KG1 (cell line): ENCODE measurements at regions not wholly inside any gene's neighbourhood (a gene's known extent, or its start where the extent isn't known, plus 50 kb on each side); places are given as distances from the start of the nearest gene placed in this dataset.
"Not testable (repeated sequence)": the region's sequence is repeated elsewhere in the genome, so short reads cannot be mapped to it uniquely, and the experiment has no call there.

Source experiments
- DNase-seq: peaks from one replicate; lab custom pipeline; 2025; lab: John Stamatoyannopoulos, UW

DNA sequence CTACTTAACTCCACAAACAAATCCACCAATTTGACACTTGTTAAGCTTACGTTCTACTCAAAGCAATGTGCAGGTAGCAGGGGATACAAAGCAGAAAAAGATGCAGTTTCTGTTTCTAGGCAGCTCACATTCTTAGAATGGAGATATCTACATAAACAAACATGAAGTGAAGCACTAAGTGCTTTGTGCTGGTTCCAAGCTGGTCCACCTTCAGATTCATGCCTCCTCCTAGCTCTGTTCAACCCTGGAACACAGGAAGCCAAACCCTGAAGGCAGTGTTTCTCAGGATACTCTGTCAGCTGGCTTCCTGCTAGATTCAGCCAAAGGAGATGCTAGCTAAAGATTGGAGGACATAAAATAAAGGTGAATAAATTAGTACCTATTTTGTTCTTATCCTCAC, 55.3 kb upstream of the NOL4 start:
- no peak for DNase-seq

- no peak for DNase-seq
Observed at GRCh38 chr18:34280653-34281052, 55.9 kb upstream of the NOL4 start.

GRCh38 chr18:34281290-34281689, 56.6 kb upstream of the NOL4 start:
- no peak for DNase-seq

GRCh38 chr18:34281722-34282121, 57.0 kb upstream of the NOL4 start:
- no peak for DNase-seq

- no peak for DNase-seq
Observed at GRCh38 chr18:34283506-34283905, 58.8 kb upstream of the NOL4 start.

DNA sequence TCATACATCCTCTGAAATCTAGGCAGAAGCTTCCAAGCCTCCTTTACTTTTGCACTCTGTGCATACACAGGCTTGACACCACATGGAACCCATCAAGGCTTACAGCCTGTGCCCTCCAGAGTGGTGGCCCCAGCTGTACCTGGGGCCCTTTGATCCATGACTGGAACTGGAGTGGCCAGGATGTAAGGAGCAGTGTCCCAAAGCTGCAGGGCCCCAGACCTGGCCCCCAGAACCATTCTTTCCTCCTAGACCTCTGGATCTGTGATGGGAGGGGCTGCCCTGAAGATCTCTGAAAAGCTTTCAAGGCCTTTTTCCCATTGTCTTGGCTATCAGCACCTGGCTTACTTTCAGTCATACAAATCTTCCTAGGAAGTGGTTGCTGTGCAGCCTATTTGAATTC, 63.1 kb upstream of the NOL4 start:
- no peak for DNase-seq

- no peak for DNase-seq
Observed at GRCh38 chr18:34292594-34292993, 67.9 kb upstream of the NOL4 start.

DNA sequence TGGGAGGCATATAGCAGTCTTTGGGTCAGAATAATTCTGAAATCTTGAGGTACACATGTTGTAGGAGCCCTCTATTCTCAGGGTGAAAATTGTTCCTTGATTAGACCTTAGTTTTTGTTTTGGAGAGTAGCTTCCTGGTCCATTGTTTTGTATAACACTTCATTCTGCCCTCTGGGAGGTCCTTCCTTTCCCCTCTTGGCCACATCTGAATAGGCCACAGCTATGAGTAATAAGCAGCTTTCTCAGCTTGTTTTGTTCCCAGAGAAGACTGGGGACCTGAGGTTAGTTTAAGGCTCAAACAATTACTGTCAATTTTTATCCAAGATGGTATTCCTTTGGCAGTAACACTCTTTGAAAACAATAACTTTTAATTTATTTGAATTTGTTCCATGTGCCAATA, 72.6 kb upstream of the NOL4 start:
- no peak for DNase-seq

- DNase-seq: no peak
Observed at GRCh38 chr18:34299828-34300227, 75.1 kb upstream of the NOL4 start.

GRCh38 chr18:34311468-34311867, 86.8 kb upstream of the NOL4 start:
- no peak for DNase-seq

DNA sequence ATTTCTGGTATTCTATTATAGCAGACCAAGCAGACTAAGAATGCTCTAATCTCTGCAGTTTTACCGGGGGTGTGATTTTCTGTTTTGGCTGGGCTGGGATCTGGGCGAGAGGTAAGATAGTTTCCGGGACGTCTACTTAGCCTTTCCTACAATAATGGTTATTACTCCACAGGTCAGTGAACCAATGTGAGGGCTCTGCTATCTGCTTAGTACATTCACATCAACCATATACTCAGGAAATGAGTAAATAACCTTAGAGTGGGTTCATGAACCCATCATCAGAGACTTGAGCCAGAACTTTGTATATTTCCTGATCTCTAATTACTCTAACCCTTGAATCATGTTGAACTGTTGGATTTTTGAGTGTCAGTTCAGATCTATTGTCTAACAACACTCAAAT, 90.1 kb upstream of the NOL4 start:
- DNase-seq: no peak

DNA sequence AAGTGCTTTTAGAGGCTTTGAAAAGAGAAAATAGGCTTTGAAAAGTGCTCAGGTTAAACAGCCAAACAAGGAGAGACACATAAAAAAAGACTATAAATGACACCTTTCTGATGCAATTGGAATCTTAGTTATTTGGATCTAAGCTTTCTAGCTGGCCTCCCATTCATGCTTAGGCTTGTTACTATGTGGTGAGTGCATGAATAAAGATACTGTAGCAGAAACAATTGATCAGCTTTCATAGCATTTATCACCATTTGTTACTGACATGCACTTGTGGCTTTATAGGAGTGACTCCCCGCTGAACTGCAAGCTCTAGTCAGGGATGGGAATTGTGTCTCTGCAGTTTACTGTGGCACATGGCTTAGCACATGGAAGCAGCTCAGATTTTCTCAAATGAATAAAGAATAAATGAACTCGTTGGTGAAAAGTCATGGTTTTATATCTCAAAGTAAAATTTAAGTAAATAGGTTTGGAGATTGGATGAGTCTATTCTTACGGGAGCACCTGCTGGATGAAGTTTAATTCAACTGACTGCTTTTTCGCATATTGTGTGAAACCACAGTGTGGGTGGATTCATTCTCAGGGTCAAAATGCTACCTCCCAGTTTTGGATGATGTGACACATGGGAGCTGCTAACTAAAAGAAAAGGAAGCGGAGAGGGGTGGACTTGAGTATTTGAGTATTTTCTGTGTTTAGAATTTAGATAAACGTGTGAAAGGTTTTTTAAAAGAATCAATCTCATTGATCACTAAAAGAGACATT, 91.1 kb upstream of the NOL4 start:
- DNase-seq: no peak

DNA sequence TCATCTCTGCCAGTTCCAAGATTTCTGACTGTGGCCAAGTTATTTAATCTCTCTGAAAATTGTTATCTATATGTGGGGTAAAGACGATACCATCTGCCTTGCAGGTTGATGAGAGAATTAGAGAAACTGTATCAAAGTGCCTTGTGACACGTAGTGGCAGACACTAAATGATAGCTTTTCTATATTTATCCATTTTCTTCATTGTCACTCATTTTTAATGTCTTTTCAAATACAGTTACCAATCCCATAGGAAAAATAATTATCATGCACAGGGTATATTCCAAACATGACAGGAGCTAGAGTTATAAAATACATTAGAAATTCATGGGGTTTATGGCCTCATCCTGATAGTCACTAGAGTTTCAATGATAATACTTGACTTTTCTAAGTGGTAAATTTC, 95.6 kb upstream of the NOL4 start:
- no peak for DNase-seq

GRCh38 chr18:34321066-34321465, 96.4 kb upstream of the NOL4 start:
- DNase-seq: no peak

DNA sequence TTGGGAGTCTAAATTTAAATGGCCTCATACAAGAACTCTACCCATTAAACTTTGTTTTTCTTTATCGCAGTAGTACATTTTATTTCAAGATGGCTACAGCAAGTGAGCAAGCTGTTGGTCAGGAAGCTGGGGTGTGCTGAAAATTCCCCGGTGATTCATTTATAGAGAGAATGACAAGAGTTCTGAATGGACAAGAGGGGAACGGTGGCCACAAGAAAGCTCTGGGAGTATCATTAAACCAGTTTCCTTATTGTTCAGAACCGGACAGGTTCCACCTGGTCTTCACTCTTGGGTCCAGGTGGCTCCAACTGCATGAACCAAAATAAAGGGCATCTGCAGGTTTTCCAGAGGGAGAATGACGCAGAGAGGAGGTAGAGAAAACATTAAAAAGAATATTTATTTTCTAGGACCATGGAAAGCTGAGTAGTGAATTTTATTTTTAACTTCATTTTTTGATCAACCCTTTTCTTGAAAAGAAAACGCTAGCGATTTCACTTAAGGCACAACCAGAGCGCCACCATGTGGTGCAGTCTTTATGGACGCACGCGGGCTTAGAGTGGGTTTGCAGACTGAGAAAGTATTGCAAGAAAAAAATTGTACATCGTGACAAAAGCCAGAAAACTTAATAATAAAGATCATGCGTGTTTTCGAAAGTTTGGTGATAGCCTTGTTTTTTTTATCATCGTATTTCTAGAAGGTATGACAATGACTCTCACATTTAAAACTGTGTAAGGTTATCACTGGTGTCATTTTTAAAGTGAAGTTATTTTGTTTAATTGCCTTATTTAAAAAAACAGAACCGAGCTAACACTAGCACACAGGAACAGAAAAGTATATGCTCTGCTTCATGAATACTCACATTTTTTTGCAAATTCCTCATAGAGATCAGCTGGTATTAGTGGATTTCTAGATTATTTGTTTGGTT, 97.9 kb upstream of the NOL4 start:
- peak; percentile 14 for DNase-seq

GRCh38 chr18:34329840-34330239, 105.1 kb upstream of the NOL4 start:
- DNase-seq: no peak

GRCh38 chr18:34330308-34330707, 105.6 kb upstream of the NOL4 start:
- no peak for DNase-seq

DNA sequence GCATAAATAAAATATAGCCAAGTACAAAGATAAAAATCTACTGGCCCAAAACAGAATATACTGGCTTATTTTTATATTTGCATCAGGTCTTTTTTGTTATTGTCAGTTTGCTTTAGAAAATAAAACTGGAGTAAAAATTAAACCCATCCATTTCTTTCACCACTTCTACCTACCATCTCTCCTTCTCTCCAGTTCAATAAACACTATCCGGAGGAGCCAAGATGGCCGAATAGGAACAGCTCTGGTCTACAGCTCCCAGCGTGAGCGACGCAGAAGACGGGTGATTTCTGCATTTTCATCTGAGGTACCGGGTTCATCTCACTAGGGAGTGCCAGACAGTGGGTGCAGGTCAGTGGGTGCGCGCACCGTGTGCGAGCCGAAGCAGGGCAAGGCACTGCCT, 106.2 kb upstream of the NOL4 start:
- not testable (repeated sequence) for DNase-seq

- not testable (repeated sequence) for DNase-seq
Observed at GRCh38 chr18:34331343-34331742, 106.6 kb upstream of the NOL4 start.

- no peak for DNase-seq
Observed at GRCh38 chr18:34339155-34339554, 114.4 kb upstream of the NOL4 start.

DNA sequence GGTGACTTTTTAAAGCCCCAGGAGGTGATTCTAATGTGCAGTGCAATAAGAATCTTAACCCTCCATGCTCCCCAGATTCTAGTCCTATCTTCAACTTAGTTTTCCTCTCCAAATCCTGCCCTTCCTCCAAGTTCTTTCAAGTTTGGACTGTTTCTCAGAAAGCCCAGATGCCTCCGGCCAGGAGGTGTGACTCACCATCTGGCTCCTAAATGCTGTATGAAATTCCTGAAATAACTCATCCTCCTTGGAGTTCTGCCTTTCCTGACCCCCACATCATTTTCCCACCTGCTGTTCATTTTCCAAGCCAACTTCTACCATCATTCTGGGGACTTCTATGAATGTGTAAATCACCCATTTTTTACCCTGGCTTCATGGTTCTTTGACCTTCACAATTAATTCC, 118.2 kb upstream of the NOL4 start:
- no peak for DNase-seq

DNA sequence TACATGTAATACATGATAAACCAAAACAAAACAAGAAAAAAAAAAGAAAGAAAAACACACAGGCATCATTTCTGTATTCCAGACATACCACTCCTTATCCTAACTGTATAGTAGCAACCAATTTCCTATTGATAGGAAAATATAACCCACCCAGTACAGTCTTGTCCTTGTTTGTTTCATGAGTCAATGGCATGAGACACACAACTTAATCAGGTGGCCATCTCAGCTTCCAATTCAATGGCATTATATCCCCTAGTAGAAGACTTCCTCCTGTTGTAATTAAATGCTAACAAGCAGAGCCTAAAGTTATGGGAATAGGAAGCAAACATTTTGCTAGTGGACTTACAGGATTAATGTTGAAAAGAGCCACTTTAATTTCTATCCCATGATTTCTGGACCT, 121.0 kb upstream of the NOL4 start:
- no peak for DNase-seq

DNA sequence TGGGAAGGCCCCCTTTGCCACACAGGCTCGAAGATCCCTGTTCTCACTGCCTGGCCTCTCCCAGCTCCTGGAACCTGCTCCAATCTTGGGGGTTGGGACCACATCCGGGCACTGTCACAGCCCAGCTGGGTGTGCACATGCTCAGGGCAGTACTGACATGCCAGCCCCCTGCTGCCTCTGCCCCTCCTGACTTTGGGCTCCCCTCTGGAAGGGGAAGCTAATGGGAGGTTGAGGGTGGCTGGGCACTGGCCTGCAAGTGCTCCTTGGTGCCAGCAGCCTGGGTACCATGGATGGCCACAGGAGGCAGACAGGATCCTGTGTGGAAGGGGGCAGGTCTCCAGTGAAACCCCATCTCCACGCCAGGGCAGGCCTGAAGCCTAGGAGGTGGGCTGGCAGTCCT, 126.1 kb upstream of the NOL4 start:
- DNase-seq: no peak
